Neural progenitor cell (in vitro differentiated cells): ENCODE measurements at regions not wholly inside any gene's neighbourhood (a gene's known extent, or its start where the extent isn't known, plus 50 kb on each side); places are given as distances from the start of the nearest gene placed in this dataset.

ENCODE experiments used
- EZH2 ChIP-seq: fragments of 200-600 bp; sonication (generic); IDR thresholded peaks from 2 replicates; pipeline ENCODE4 v1.6.1; 2017; ENCODE audit warnings: antibody characterized with exemption, mild to moderate bottlenecking, moderate library complexity
- EZH2phosphoT487 ChIP-seq: fragments of 200-600 bp; sonication (generic); IDR thresholded peaks from 2 replicates; pipeline ENCODE4 v1.6.1; 2017; ENCODE audit warnings: antibody characterized with exemption
- TF ChIP-seq, protein P1 (sequence below): fragments of 200-600 bp; sonication (generic); IDR thresholded peaks from 2 replicates; pipeline ENCODE4 v1.5.1; 2017; ENCODE audit warnings: antibody characterized with exemption, mild to moderate bottlenecking

DNA sequence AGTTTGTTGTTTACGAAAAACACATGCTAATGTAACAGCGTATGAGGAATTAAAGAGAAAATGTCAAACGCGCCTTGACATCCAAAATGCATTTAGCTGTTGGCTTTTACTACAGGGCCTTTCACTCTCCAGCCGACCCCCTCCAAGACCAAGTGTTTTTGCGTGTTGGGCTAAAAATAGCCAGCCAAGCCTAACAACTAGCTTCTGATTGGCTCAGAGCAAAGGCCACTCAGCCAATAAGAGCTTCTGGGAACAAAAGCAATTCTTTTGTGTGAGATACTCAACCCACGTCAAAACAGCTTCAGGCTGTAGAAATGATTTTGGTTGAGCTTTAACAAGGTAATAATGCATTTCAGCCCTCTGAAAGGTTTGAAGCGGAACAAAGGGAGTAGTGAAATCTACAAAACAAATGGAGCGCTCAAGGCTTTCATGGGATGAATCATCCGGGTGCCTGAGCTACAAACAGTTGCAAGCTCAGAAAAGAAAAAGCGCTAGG, 198.7 kb upstream of the DCN start:
- TF ChIP-seq, protein P1, sequence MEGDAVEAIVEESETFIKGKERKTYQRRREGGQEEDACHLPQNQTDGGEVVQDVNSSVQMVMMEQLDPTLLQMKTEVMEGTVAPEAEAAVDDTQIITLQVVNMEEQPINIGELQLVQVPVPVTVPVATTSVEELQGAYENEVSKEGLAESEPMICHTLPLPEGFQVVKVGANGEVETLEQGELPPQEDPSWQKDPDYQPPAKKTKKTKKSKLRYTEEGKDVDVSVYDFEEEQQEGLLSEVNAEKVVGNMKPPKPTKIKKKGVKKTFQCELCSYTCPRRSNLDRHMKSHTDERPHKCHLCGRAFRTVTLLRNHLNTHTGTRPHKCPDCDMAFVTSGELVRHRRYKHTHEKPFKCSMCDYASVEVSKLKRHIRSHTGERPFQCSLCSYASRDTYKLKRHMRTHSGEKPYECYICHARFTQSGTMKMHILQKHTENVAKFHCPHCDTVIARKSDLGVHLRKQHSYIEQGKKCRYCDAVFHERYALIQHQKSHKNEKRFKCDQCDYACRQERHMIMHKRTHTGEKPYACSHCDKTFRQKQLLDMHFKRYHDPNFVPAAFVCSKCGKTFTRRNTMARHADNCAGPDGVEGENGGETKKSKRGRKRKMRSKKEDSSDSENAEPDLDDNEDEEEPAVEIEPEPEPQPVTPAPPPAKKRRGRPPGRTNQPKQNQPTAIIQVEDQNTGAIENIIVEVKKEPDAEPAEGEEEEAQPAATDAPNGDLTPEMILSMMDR = no peak
- no peak for TF ChIP-seq EZH2phosphoT487
- no peak for TF ChIP-seq EZH2
